ENCODE measurements at regions not wholly inside any gene's neighbourhood (a gene's known extent, or its start where the extent isn't known, plus 50 kb on each side); places are given as distances from the start of the nearest gene placed in this dataset.

DNA sequence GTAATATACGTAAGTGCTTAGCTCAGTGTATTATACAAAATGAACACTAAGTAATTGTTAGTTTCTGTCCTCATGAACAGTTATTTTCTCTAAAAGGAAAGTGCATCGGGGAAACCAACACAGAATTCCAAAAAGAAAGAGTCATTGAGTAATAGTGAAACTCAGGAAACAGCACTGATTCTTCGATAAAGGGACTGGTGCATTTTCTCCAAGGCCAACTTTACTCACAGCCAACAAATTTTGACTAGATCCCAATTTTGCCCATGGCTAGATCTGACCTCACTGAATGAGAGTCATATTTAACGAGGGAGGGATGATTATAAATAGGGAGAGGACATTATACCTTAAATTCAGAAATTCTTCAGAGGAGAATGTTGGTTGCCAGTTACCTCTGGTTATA, 390.9 kb upstream of the NRSN1 start:
- TF ChIP-seq GATA2 (IDR thresholded peaks at IDR 0.05; ENCODE audit: low read depth, low read length): no peak
- no peak for TF ChIP-seq GATA3 (IDR thresholded peaks at IDR 0.05; ENCODE audit: low read depth, low read length)
